T-helper 1 cell treated with Interleukin-12 subunit alpha and Interleukin-12 subunit beta and Interleukin-4 antibody, amounts not matched to agents 30 μg/mL and 1 μg/mL, for 36 hours (primary cell): ENCODE measurements at regions not wholly inside any gene's neighbourhood (a gene's known extent, or its start where the extent isn't known, plus 50 kb on each side); places are given as distances from the start of the nearest gene placed in this dataset.
"Not testable (repeated sequence)": the region's sequence is repeated elsewhere in the genome, so short reads cannot be mapped to it uniquely, and the experiment has no call there.

ENCODE experiments used
- H3K27ac Mint-ChIP-seq: one replicate; pipeline ENCODE4 v1.8.0; 2021; ENCODE audit warnings: mild to moderate bottlenecking, mixed read lengths
- H3K27me3 Mint-ChIP-seq: one replicate; pipeline ENCODE4 v1.8.0; 2021; ENCODE audit warnings: low read depth, mixed read lengths
- H3K36me3 Mint-ChIP-seq: one replicate; pipeline ENCODE4 v1.8.0; 2021; ENCODE audit warnings: low read depth, mixed read lengths
- H3K4me1 Mint-ChIP-seq: one replicate; pipeline ENCODE4 v1.8.0; 2021; ENCODE audit warnings: low read depth, mixed read lengths
- H3K4me3 Mint-ChIP-seq: one replicate; pipeline ENCODE4 v1.8.0; 2021; ENCODE audit warnings: mild to moderate bottlenecking, moderate library complexity, mixed read lengths
- H3K9me3 Mint-ChIP-seq: one replicate; pipeline ENCODE4 v1.8.0; 2021; ENCODE audit warnings: mixed read lengths

DNA sequence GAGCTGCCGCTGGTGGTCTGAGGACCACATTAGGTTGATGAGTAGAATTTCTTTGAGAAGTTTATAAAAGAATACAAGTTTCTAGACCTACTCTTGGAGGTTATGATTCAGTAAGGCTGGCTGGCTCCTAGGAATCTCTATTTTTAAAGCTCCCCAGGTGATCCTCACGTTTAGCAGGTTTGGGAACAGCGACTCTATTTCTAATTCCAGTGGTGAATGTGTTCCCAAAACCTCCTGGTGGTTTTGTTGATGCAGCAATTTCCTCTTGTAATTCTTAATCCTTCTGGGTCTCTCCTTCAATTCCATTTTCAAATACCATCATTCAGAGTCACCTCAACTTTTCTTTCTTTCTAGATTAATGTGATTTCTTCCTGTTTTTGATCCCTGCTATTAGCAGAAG lies 215.9 kb upstream of the RFX3 start:
- Mint-ChIP-seq H3K27me3 (no peaks in the 10 kb centered on the region), H3K4me1 (peaks cover 6% of the 10 kb centered on the region), H3K36me3 (peaks cover 3% of the 10 kb centered on the region), H3K27ac (no peak overlapping the region), H3K9me3 (peaks cover 5% of the 10 kb centered on the region), H3K4me3 (no peak overlapping the region)

DNA sequence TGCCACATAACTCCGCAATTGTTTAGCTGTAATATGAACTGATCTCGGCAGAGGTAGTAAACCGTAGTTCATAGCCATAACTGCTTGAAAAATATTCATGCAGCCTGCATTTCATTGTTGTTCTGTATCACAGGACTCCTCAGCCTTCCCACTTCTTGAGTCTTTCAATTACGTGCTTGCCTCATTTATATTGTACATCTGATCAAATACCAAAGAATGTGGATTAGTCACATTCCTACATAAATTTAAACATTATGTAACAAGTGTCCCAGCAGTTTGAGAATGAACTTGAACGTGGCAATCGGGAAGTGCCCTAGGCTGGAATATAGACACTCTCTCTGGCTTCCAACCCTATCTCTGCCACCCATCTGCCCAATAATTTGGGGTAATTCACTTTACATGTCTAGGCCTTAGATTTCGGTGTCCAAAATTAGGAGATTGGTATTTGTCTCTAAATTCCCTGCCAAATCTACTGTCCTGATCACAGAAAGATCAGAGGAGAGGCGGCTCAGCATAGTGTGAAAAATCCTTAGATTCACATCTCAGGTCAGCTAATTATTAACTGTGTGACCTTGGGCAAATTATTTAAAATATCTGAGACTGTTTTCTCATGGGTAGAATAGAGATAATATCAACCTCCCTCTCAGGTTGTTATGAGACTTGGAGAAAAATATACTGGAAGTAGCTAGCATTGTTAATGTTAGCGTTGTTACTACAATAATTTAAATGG lies 215.1 kb upstream of the RFX3 start:
- Mint-ChIP-seq H3K4me3 (no peak overlapping the region), H3K27ac (no peak overlapping the region), H3K9me3 (peaks cover 5% of the 10 kb centered on the region), H3K36me3 (no peaks in the 10 kb centered on the region), H3K4me1 (peaks cover 7% of the 10 kb centered on the region), H3K27me3 (no peaks in the 10 kb centered on the region)

DNA sequence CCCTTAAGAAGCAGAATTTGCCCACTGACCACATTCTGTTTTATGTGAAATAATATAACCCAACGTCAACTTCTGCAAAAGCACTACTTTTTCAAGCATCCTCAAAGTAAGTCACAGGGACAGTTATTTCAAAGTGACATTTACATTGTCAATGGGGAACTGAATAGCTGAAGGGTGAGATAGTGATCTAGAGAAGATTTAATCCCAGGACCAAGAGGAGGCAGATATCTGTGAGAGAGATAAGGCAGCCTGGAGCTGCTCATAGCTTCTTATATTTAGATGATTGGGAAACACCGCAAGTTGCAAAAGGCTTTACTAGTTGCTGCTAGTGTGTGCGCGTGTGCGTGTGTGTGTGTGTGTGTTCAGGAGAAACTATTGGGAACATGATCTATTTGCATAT lies 210.4 kb upstream of the RFX3 start:
- H3K9me3 Mint-ChIP-seq: no peaks in the 10 kb centered on the region
- H3K36me3 Mint-ChIP-seq: no peaks in the 10 kb centered on the region
- no peak overlapping the region for H3K4me3 Mint-ChIP-seq
- H3K27ac Mint-ChIP-seq: no peak overlapping the region
- no peaks in the 10 kb centered on the region for H3K27me3 Mint-ChIP-seq
- peaks cover 12% of the 10 kb centered on the region for H3K4me1 Mint-ChIP-seq

GRCh38 chr9:3735251-3735650 lies 209.4 kb upstream of the RFX3 start:
- Mint-ChIP-seq H3K4me3 (no peak overlapping the region), H3K9me3 (no peaks in the 10 kb centered on the region), H3K4me1 (peaks cover 18% of the 10 kb centered on the region), H3K27ac (no peak overlapping the region), H3K36me3 (no peaks in the 10 kb centered on the region), H3K27me3 (no peaks in the 10 kb centered on the region)

DNA sequence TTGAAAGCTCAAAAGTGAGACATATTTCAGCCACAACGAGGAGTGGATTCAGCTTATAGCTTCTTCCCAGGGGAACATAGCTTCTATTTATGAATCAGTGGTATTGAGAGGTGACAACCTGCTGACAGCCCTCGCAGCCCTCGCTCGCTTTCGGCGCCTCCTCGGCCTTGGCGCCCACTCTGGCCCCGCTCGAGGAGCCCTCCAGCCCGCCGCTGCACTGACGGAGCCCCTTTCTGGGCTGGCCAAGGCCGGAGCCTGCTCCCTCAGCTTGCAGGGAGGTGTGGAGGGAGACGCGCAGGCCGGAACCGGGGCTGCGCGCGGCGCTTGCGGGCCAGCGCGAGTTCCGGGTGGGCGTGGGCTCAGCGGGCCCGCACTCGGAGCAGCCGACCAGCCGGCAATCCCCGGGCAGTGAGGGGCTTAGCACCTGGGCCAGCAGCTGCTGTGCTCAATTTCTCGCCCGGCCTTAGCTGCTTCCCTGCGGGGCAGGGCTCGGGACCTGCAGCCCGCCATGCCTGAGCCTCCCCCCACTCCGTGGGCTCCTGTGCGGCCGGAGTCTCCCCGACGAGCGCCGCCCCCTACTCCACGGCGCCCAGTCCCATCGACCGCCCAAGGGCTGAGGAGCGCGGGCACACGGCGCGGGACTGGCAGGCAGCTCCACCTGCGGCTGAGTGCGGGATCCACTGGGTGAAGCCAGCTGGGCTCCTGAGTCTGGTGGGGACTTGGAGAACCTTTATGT lies 207.9 kb upstream of the RFX3 start:
- not testable (repeated sequence) for H3K4me3 Mint-ChIP-seq, H3K27me3 Mint-ChIP-seq, H3K9me3 Mint-ChIP-seq, H3K27ac Mint-ChIP-seq, H3K36me3 Mint-ChIP-seq
- peaks cover 20% of the 10 kb centered on the region for H3K4me1 Mint-ChIP-seq

DNA sequence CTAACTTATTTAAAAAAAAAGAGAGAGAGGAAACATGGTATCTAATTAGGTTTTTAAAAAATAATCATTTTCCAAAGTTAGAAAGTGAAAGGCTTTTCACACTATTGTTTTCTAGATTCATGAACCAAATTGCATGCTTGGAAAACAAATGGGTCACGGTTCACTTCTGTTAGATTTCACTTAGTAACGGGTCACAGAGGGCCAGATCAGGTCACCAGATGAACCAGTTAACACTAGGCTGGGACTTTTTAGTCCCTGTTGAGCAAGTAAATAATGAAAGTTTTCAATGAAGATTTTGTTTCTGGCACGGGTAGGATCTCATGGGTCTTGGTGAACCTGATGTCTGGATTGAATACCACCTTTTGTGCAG lies 207.2 kb upstream of the RFX3 start:
- Mint-ChIP-seq H3K9me3 (no peaks in the 10 kb centered on the region), H3K27ac (no peak overlapping the region), H3K4me1 (peaks cover 20% of the 10 kb centered on the region), H3K4me3 (no peak overlapping the region), H3K36me3 (no peaks in the 10 kb centered on the region), H3K27me3 (no peaks in the 10 kb centered on the region)

DNA sequence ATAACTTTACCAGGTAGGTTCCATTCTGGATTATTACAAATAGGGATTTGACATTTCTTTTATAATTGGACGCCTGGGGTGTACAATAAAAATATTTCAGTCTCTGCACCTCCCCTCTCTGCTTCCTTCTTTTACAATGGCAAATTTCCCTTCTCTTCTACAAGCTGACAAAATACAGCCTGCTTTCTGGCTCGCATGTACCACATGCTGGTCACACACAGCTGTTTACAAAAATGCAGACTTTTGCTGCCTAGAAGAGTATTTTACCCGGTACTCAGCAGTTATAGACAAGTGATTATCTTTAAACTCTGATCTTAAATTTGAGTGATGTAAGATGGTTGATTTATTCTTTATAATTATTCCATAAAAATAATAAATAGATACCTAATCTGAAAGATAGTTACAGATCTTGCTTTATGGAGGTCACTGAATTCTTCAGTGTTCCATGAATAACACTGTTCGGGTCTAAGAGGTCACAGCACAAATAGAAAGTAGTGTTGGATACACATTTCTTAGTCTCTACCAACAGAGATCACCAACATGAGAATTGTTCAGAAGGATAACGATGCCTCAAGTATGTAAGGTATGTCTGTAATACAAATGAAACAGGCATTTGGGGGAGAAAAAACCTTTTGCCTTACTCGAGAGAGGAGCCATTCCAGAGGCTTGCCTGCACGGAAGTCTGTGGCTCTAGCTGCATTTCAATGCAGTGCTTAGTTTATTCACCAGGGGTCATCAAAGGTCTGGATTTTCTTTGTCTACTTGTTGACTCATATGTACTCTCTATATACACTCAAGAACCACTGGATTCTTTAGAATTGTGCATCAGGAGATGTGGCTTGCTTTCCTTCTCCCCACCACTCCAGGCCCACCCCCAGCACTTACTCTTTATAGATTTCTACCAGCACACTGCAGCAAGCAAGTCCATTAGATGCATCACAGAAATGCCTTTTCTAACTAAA lies 206.6 kb upstream of the RFX3 start:
- H3K27me3 Mint-ChIP-seq: no peaks in the 10 kb centered on the region
- H3K9me3 Mint-ChIP-seq: no peaks in the 10 kb centered on the region
- no peaks in the 10 kb centered on the region for H3K36me3 Mint-ChIP-seq
- H3K27ac Mint-ChIP-seq: no peak overlapping the region
- peaks cover 20% of the 10 kb centered on the region for H3K4me1 Mint-ChIP-seq
- H3K4me3 Mint-ChIP-seq: no peak overlapping the region

GRCh38 chr9:3730511-3730922 lies 204.7 kb upstream of the RFX3 start:
- no peaks in the 10 kb centered on the region for H3K9me3 Mint-ChIP-seq
- no peaks in the 10 kb centered on the region for H3K27me3 Mint-ChIP-seq
- H3K4me1 Mint-ChIP-seq: peaks cover 15% of the 10 kb centered on the region
- H3K27ac Mint-ChIP-seq: peak overlapping the region; percentile 51
- no peaks in the 10 kb centered on the region for H3K36me3 Mint-ChIP-seq
- H3K4me3 Mint-ChIP-seq: no peak overlapping the region

GRCh38 chr9:3721096-3721495 lies 195.3 kb upstream of the RFX3 start:
- Mint-ChIP-seq H3K4me3 (no peak overlapping the region), H3K4me1 (no peaks in the 10 kb centered on the region), H3K36me3 (no peaks in the 10 kb centered on the region), H3K9me3 (peaks cover 3% of the 10 kb centered on the region), H3K27ac (no peak overlapping the region), H3K27me3 (peaks cover 5% of the 10 kb centered on the region)

- H3K9me3 Mint-ChIP-seq: peaks cover 3% of the 10 kb centered on the region
- no peak overlapping the region for H3K27ac Mint-ChIP-seq
- H3K4me3 Mint-ChIP-seq: no peak overlapping the region
- no peaks in the 10 kb centered on the region for H3K4me1 Mint-ChIP-seq
- H3K36me3 Mint-ChIP-seq: no peaks in the 10 kb centered on the region
- peaks cover 12% of the 10 kb centered on the region for H3K27me3 Mint-ChIP-seq
These were observed 193.5 kb upstream of the RFX3 start for GRCh38 chr9:3719286-3719685.

DNA sequence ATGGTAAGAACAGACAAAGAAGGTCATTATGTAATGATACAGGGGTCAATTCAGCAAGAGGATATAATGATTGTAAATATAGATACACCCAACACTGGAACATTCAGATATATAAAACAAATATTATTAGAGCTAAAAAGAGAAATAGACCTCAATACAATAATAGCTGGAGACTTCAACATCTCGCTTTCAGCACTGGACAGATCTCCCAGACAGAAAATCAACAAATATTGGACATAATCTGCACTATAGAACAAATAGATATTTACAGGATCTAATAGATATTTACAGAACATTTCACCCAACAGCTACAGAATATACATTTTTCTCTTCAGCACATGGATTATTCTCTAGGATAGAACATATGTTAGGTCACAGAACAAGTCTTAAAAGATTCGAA lies 190.6 kb upstream of the RFX3 start:
- peaks cover 16% of the 10 kb centered on the region for H3K27me3 Mint-ChIP-seq
- no peaks in the 10 kb centered on the region for H3K36me3 Mint-ChIP-seq
- peaks cover 3% of the 10 kb centered on the region for H3K9me3 Mint-ChIP-seq
- H3K4me3 Mint-ChIP-seq: no peak overlapping the region
- no peak overlapping the region for H3K27ac Mint-ChIP-seq
- H3K4me1 Mint-ChIP-seq: no peaks in the 10 kb centered on the region

- Mint-ChIP-seq H3K4me3 (no peak overlapping the region), H3K27me3 (peaks cover 13% of the 10 kb centered on the region), H3K4me1 (no peaks in the 10 kb centered on the region), H3K27ac (no peak overlapping the region), H3K36me3 (no peaks in the 10 kb centered on the region), H3K9me3 (no peaks in the 10 kb centered on the region)
These were observed 182.9 kb upstream of the RFX3 start for GRCh38 chr9:3708751-3709150.

- H3K27ac Mint-ChIP-seq: no peak overlapping the region
- peaks cover 19% of the 10 kb centered on the region for H3K27me3 Mint-ChIP-seq
- no peak overlapping the region for H3K4me3 Mint-ChIP-seq
- H3K9me3 Mint-ChIP-seq: no peaks in the 10 kb centered on the region
- H3K4me1 Mint-ChIP-seq: no peaks in the 10 kb centered on the region
- no peaks in the 10 kb centered on the region for H3K36me3 Mint-ChIP-seq
These were observed 179.1 kb upstream of the RFX3 start for GRCh38 chr9:3704890-3705289.

- no peak overlapping the region for H3K27ac Mint-ChIP-seq
- no peaks in the 10 kb centered on the region for H3K4me1 Mint-ChIP-seq
- H3K9me3 Mint-ChIP-seq: no peaks in the 10 kb centered on the region
- no peak overlapping the region for H3K4me3 Mint-ChIP-seq
- H3K27me3 Mint-ChIP-seq: peaks cover 15% of the 10 kb centered on the region
- no peaks in the 10 kb centered on the region for H3K36me3 Mint-ChIP-seq
These were observed 175.0 kb upstream of the RFX3 start for GRCh38 chr9:3700772-3701171.
